BLaER1 (cell line): ENCODE measurements at regions not wholly inside any gene's neighbourhood (a gene's known extent, or its start where the extent isn't known, plus 50 kb on each side); places are given as distances from the start of the nearest gene placed in this dataset.
"Not testable (repeated sequence)": the region's sequence is repeated elsewhere in the genome, so short reads cannot be mapped to it uniquely, and the experiment has no call there.

Experiments used
- H3K27ac ChIP-seq: shearing (Covaris generic); formaldehyde crosslinking; 2 replicates; pipeline ENCODE4 v1.8.1; 2022
- H3K27me3 ChIP-seq: shearing (Covaris generic); formaldehyde crosslinking; 2 replicates; pipeline ENCODE4 v1.8.1; 2022
- H3K36me3 ChIP-seq: shearing (Covaris generic); formaldehyde crosslinking; 2 replicates; pipeline ENCODE4 v1.8.1; 2022
- H3K4me1 ChIP-seq: shearing (Covaris generic); formaldehyde crosslinking; 2 replicates; pipeline ENCODE4 v1.8.1; 2022
- H3K4me2 ChIP-seq: shearing (Covaris generic); formaldehyde crosslinking; 2 replicates; pipeline ENCODE4 v1.8.1; 2022
- H3K4me3 ChIP-seq: shearing (Covaris generic); formaldehyde crosslinking; 2 replicates; pipeline ENCODE4 v1.8.1; 2022
- H3K9ac ChIP-seq: shearing (Covaris generic); formaldehyde crosslinking; 2 replicates; pipeline ENCODE4 v1.8.1; 2022
- H3K9me3 ChIP-seq: shearing (Covaris generic); formaldehyde crosslinking; 2 replicates; pipeline ENCODE4 v1.8.1; 2022
- H4K20me1 ChIP-seq: shearing (Covaris generic); formaldehyde crosslinking; 2 replicates; pipeline ENCODE4 v1.8.1; 2022
- Cebpa-rat ChIP-seq: shearing (Covaris generic); IDR thresholded peaks from 2 replicates; pipeline ENCODE4 v1.8.1; 2022

- no peak overlapping the region for H3K4me2 ChIP-seq
Observed at GRCh38 chr16:66247516-66248481, 118.7 kb upstream of the CDH5 start.

GRCh38 chr16:66245868-66246267 lies 120.6 kb upstream of the CDH5 start:
- Histone ChIP-seq H3K4me1 (0 out of 2 replicates have a peak, but pooled peaks cover 7% of the 10 kb centered on the region), H3K9ac (no peak overlapping the region), H3K4me2 (no peak overlapping the region), H4K20me1 (no peaks in the 10 kb centered on the region), H3K27ac (no peak overlapping the region), H3K9me3 (peaks cover 3% of the 10 kb centered on the region; the same call in 1 of the 2 replicates), H3K27me3 (no peaks in the 10 kb centered on the region), H3K36me3 (no peaks in the 10 kb centered on the region), H3K4me3 (no peak overlapping the region)
- TF ChIP-seq Cebpa-rat = no peak

More at GRCh38 chr16:66247516-66248481, 118.7 kb upstream of the CDH5 start:
- Histone ChIP-seq H3K9ac (no peak overlapping the region), H3K36me3 (no peaks in the 10 kb centered on the region), H4K20me1 (no peaks in the 10 kb centered on the region), H3K9me3 (no peaks in the 10 kb centered on the region), H3K27ac (no peak overlapping the region), H3K4me3 (no peak overlapping the region), H3K4me1 (0 out of 2 replicates have a peak, but pooled peaks cover 7% of the 10 kb centered on the region), H3K27me3 (no peaks in the 10 kb centered on the region)
- TF ChIP-seq Cebpa-rat = no peak

- TF ChIP-seq Cebpa-rat = no peak
- Histone ChIP-seq H3K27me3 (no peaks in the 10 kb centered on the region), H4K20me1 (no peaks in the 10 kb centered on the region), H3K27ac (no peak overlapping the region), H3K36me3 (no peaks in the 10 kb centered on the region), H3K9me3 (peaks cover 11% of the 10 kb centered on the region), H3K4me2 (no peak overlapping the region), H3K9ac (no peak overlapping the region), H3K4me3 (no peak overlapping the region), H3K4me1 (0 out of 2 replicates have a peak, but pooled peaks cover 7% of the 10 kb centered on the region)
Observed at GRCh38 chr16:66245072-66245471, 121.4 kb upstream of the CDH5 start.

GRCh38 chr16:66242672-66243071 lies 123.8 kb upstream of the CDH5 start:
- no peaks in the 10 kb centered on the region for H4K20me1 ChIP-seq
- H3K27me3 ChIP-seq = no peaks in the 10 kb centered on the region
- no peak overlapping the region for H3K4me3 ChIP-seq
- H3K4me1 ChIP-seq = 0 out of 2 replicates have a peak, but pooled peaks cover 7% of the 10 kb centered on the region
- no peak overlapping the region for H3K4me2 ChIP-seq
- no peaks in the 10 kb centered on the region for H3K36me3 ChIP-seq
- H3K9me3 ChIP-seq = peaks cover 30% of the 10 kb centered on the region
- no peak for TF ChIP-seq Cebpa-rat
- H3K9ac ChIP-seq = no peak overlapping the region
- no peak overlapping the region for H3K27ac ChIP-seq

- peaks cover 30% of the 10 kb centered on the region for H3K9me3 ChIP-seq
Observed at GRCh38 chr16:66242206-66242605, 124.3 kb upstream of the CDH5 start.

GRCh38 chr16:66240631-66241395 lies 125.7 kb upstream of the CDH5 start:
- no peak overlapping the region for H3K9ac ChIP-seq
- H3K9me3 ChIP-seq = peaks cover 30% of the 10 kb centered on the region
- H3K4me1 ChIP-seq = 0 out of 2 replicates have a peak, but pooled peaks cover 10% of the 10 kb centered on the region
- no peaks in the 10 kb centered on the region for H4K20me1 ChIP-seq
- H3K27me3 ChIP-seq = no peaks in the 10 kb centered on the region
- no peak overlapping the region for H3K27ac ChIP-seq
- no peak for TF ChIP-seq Cebpa-rat
- no peak overlapping the region for H3K4me2 ChIP-seq
- H3K4me3 ChIP-seq = no peak overlapping the region
- no peaks in the 10 kb centered on the region for H3K36me3 ChIP-seq

More at GRCh38 chr16:66242206-66242605, 124.3 kb upstream of the CDH5 start:
- H3K36me3 ChIP-seq, H4K20me1 ChIP-seq, H3K27ac ChIP-seq, H3K4me3 ChIP-seq, H3K9ac ChIP-seq, H3K27me3 ChIP-seq, H3K4me1 ChIP-seq, H3K4me2 ChIP-seq: not testable (repeated sequence)

GRCh38 chr16:66240088-66240487 lies 126.4 kb upstream of the CDH5 start:
- TF ChIP-seq Cebpa-rat = no peak
- Histone ChIP-seq H3K4me3 (no peak overlapping the region), H3K36me3 (no peaks in the 10 kb centered on the region), H3K9ac (no peak overlapping the region), H3K27me3 (no peaks in the 10 kb centered on the region), H3K27ac (no peak overlapping the region), H3K4me1 (0 out of 2 replicates have a peak, but pooled peaks cover 5% of the 10 kb centered on the region), H3K4me2 (no peak overlapping the region), H3K9me3 (peaks cover 30% of the 10 kb centered on the region), H4K20me1 (no peaks in the 10 kb centered on the region)

GRCh38 chr16:66238696-66239095 lies 127.8 kb upstream of the CDH5 start:
- Histone ChIP-seq H3K27me3 (no peaks in the 10 kb centered on the region), H3K4me1 (0 out of 2 replicates have a peak, but pooled peaks cover 5% of the 10 kb centered on the region)

GRCh38 chr16:66236301-66236700 lies 130.2 kb upstream of the CDH5 start:
- peaks cover 30% of the 10 kb centered on the region for H3K9me3 ChIP-seq
- no peak overlapping the region for H3K4me2 ChIP-seq
- H3K27me3 ChIP-seq = no peaks in the 10 kb centered on the region
- H4K20me1 ChIP-seq = no peaks in the 10 kb centered on the region
- no peak overlapping the region for H3K9ac ChIP-seq
- no peaks in the 10 kb centered on the region for H3K36me3 ChIP-seq
- H3K4me1 ChIP-seq = 0 out of 2 replicates have a peak, but pooled peaks cover 5% of the 10 kb centered on the region
- no peak for TF ChIP-seq Cebpa-rat
- no peak overlapping the region for H3K27ac ChIP-seq
- H3K4me3 ChIP-seq = no peak overlapping the region

More at GRCh38 chr16:66238696-66239095, 127.8 kb upstream of the CDH5 start:
- peaks cover 30% of the 10 kb centered on the region for H3K9me3 ChIP-seq
- H3K36me3 ChIP-seq = no peaks in the 10 kb centered on the region
- no peak overlapping the region for H3K4me3 ChIP-seq
- TF ChIP-seq Cebpa-rat = no peak
- H3K27ac ChIP-seq = no peak overlapping the region
- H3K9ac ChIP-seq = no peak overlapping the region
- no peaks in the 10 kb centered on the region for H4K20me1 ChIP-seq
- H3K4me2 ChIP-seq = no peak overlapping the region
